ENCODE measurements at regions not wholly inside any gene's neighbourhood (a gene's known extent, or its start where the extent isn't known, plus 50 kb on each side); places are given as distances from the start of the nearest gene placed in this dataset.
"Not testable (repeated sequence)": the region's sequence is repeated elsewhere in the genome, so short reads cannot be mapped to it uniquely, and the experiment has no call there.

DNA sequence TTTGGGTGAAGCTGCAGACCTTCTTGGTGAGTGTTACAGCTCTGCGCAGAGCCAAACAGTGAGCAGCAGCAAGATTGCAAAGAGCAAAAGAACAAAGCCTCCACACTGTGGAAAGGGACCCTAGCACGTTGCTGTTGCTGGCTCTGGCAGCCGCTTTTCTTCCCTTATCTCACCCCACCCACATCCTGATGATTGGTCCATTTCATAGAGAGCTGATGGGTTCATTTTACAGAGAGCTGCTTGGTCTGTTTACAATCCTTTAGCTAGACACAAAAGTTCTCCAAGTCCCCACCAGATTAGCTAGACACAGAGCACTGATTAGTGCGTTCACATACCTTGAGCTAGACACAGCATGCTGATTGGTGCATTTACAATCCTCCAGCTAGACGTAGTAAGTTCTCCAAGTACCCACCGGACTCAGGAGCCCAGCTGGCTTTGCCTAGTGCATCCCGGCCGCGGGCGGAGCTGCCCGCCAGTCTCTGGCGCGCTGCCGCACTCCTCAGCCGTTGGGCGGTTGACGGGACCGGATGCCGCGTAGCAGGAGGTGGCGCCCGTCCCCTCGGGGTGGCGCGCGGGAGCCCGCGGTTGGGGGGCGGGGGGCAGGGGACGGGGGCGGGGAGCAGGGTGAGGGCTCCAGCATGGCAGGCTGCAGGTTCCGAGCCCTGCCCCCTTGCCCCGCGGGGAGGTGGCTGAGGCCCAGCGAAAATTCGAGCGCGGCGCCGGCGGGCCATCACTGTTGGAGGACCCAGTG, 201.4 kb upstream of the C1QTNF3 start (continued):
- TF ChIP-seq FOXM1 (IDR thresholded peaks at IDR 0.05; ENCODE audit: low read depth) (peak; percentile 59; the same call in 1 of the 2 replicates), EP400 (IDR thresholded peaks at IDR 0.05) (peak; percentile 68; the same call in 1 of the 2 replicates), HNRNPLL (IDR thresholded peaks at IDR 0.05; ENCODE audit: low read depth, low read length, poor library complexity, severe bottlenecking) (peak; percentile 20), CC2D1A (IDR thresholded peaks at IDR 0.05) (peak; percentile 79), L3MBTL2 (IDR thresholded peaks at IDR 0.05) (peak; percentile 28; the same call in 1 of the 2 replicates), NFYB (IDR thresholded peaks at IDR 0.05; ENCODE audit: extremely low read depth, insufficient read length) (peak; percentile 21), VEZF1 (CRISPR knock-in tag; IDR thresholded peaks at IDR 0.05) (peak; percentile 71), SUPT5H (IDR thresholded peaks at IDR 0.05) (peak; percentile 68), CREM (IDR thresholded peaks at IDR 0.05; ENCODE audit: low read depth) (peak; percentile 63), CTBP1 (IDR thresholded peaks at IDR 0.05; ENCODE audit: borderline replicate concordance) (peak; percentile 53; the same call in 1 of the 2 replicates), EGR1 (conservative IDR thresholded peaks at IDR 0.05) (peak; percentile 42; the same call in 1 of the 2 replicates), HDAC2 (IDR thresholded peaks at IDR 0.05) (peak; percentile 58; the same call in 1 of the 2 replicates), ATF7 (IDR thresholded peaks at IDR 0.05) (peak; percentile 35; the same call in 1 of the 2 replicates)
- TF ChIP-seq FOXM1 (CRISPR knock-in tag; IDR thresholded peaks at IDR 0.05; ENCODE audit: low read depth) = not testable (repeated sequence)
- TF ChIP-seq, protein P1, sequence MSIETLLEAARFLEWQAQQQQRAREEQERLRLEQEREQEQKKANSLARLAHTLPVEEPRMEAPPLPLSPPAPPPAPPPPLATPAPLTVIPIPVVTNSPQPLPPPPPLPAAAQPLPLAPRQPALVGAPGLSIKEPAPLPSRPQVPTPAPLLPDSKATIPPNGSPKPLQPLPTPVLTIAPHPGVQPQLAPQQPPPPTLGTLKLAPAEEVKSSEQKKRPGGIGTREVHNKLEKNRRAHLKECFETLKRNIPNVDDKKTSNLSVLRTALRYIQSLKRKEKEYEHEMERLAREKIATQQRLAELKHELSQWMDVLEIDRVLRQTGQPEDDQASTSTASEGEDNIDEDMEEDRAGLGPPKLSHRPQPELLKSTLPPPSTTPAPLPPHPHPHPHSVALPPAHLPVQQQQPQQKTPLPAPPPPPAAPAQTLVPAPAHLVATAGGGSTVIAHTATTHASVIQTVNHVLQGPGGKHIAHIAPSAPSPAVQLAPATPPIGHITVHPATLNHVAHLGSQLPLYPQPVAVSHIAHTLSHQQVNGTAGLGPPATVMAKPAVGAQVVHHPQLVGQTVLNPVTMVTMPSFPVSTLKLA (conservative IDR thresholded peaks at IDR 0.05) = peak in 1 of 2 experiments; percentile 75; a peak in 2 of 4 replicates

GRCh38 chr5:34245032-34245394, 202.0 kb upstream of the C1QTNF3 start:
- intact Hi-C loops (cut with micrococcal nuclease) = not testable (repeated sequence)
- H3K4me3 ChIP-seq = peak overlapping the region; percentile 31
- peak; percentile 100 for ATAC-seq

More at GRCh38 chr5:34245032-34245394, 202.0 kb upstream of the C1QTNF3 start:
- POLR2A ChIA-PET; H3K36me3 ChIP-seq (ENCODE audit: control insufficient read depth, insufficient read depth, low read length); H3K27me3 ChIP-seq (ENCODE audit: control insufficient read depth in 2 of 2, insufficient read depth in 2 of 2, low read length in 2 of 2); H3K4me1 ChIP-seq (replicated peaks in 1 of 2; ENCODE audit: control insufficient read depth in 2 of 2, insufficient read depth in 2 of 2, low read length in 2 of 2); CTCF ChIA-PET (ENCODE audit: low intra/inter-chr PET ratio); DNase-seq (ENCODE audit: extremely low read depth in 1 of 4, low spot score in 3 of 4); in situ Hi-C loops (cut with MboI); H3K4me2 ChIP-seq (ENCODE audit: insufficient read depth, low read length); H4K20me1 ChIP-seq (replicated peaks; ENCODE audit: control insufficient read depth, insufficient read depth, low read length); H3K9me1 ChIP-seq (ENCODE audit: control insufficient read depth, insufficient read depth, low read length); FAIRE-seq; H2AFZ ChIP-seq (ENCODE audit: low read depth, low read length); H3K9ac ChIP-seq (ENCODE audit: insufficient read depth in 1 of 2, low read depth in 2 of 2, low read length in 2 of 2); H3K9me3 ChIP-seq (replicated peaks; ENCODE audit: control insufficient read depth, insufficient read depth, low read depth, low read length); BruUV-seq (replicated peaks): not testable (repeated sequence)
- peak overlapping the region; percentile 60; the same call in 1 of the 3 replicates for H3K27ac ChIP-seq (ENCODE audit: extremely low read depth, low read depth, low read length)
- WGBS (ENCODE audit: insufficient coverage, low coverage, missing lambda C conversion rate) = 0% methylated on average over 1 of the region's 31 CpGs
- H3K79me2 ChIP-seq (ENCODE audit: control insufficient read depth, insufficient read depth, low read length) = peaks cover 34% of the 10 kb centered on the region

Data from K562 (cell line).